ENCODE measurements at regions not wholly inside any gene's neighbourhood (a gene's known extent, or its start where the extent isn't known, plus 50 kb on each side); places are given as distances from the start of the nearest gene placed in this dataset.

DNA sequence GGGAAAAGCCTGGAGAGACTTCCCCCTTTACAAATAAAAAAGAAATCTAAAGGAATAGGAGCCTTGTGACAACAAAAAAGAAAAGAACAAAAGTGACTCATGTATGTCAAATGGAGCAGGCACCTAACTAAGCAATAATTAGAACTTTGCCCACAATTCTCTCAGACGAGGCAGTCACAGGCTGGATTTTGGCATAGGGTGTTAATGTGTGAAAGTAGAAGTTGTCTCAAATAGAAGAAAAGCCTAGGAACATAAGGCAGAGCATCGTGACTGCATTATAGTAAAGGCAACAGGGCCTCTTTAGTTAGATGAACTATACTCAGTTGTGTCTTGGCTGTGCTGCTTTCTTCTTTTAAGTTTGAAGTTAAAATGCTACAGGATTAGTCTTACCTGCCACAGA lies 219.9 kb upstream of the TMEM161B start:
- Mint-ChIP-seq H3K9me3 (no peaks in the 10 kb centered on the region), H3K27me3 (ENCODE audit: low read depth, poor library complexity) (no peaks in the 10 kb centered on the region), H3K36me3 (ENCODE audit: low read depth) (no peaks in the 10 kb centered on the region), H3K4me1 (peaks cover 5% of the 10 kb centered on the region), H3K4me3 (no peak overlapping the region), H3K27ac (no peak overlapping the region)
- TF ChIP-seq, protein P1, sequence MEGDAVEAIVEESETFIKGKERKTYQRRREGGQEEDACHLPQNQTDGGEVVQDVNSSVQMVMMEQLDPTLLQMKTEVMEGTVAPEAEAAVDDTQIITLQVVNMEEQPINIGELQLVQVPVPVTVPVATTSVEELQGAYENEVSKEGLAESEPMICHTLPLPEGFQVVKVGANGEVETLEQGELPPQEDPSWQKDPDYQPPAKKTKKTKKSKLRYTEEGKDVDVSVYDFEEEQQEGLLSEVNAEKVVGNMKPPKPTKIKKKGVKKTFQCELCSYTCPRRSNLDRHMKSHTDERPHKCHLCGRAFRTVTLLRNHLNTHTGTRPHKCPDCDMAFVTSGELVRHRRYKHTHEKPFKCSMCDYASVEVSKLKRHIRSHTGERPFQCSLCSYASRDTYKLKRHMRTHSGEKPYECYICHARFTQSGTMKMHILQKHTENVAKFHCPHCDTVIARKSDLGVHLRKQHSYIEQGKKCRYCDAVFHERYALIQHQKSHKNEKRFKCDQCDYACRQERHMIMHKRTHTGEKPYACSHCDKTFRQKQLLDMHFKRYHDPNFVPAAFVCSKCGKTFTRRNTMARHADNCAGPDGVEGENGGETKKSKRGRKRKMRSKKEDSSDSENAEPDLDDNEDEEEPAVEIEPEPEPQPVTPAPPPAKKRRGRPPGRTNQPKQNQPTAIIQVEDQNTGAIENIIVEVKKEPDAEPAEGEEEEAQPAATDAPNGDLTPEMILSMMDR (IDR thresholded peaks at IDR 0.05), result no peak
- DNase-seq, result no peak

DNA sequence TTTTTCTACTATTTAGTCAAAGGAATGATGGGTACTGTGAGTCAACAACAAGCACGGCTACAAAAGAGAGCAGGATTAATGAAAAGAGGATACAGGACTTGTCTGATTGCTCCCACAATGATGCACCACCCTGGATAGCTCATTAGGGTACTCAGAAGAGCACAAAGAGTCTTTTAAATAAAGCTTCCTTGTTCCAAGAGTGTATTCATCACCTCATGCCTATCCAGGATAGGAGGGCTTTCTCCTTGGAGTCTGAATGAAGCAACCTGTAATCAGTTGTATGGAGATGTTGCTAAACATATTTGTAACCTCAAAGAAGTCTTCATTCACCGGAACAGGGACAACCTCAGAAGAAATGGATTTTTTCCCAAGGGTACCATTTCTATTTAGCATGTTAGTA lies 219.5 kb upstream of the TMEM161B start:
- no peak for DNase-seq
- Mint-ChIP-seq H3K27ac (no peak overlapping the region), H3K4me3 (no peak overlapping the region), H3K27me3 (ENCODE audit: low read depth, poor library complexity) (no peaks in the 10 kb centered on the region), H3K9me3 (no peaks in the 10 kb centered on the region), H3K4me1 (peaks cover 5% of the 10 kb centered on the region), H3K36me3 (ENCODE audit: low read depth) (no peaks in the 10 kb centered on the region)
- TF ChIP-seq, protein P1 (IDR thresholded peaks at IDR 0.05), result no peak

DNA sequence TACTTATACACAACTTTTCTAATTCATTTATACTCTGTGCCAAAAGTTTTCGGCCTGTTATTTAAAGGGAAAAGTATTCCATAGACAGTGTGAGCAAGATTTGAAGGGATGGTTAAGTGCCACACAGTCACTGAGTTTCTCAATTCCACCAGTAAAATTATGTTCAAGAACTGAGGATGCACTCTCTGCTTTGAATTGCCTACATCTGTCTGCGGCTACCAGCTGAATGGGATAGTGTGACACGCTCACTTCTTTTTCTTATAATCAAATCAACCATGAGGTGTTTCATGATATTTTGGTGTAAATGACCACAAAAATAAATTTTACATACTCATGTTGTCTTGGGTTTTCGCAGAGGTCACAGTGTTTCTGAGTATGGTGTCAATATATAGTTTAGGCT lies 218.4 kb upstream of the TMEM161B start:
- no peaks in the 10 kb centered on the region for H3K9me3 Mint-ChIP-seq
- TF ChIP-seq, protein P1 (IDR thresholded peaks at IDR 0.05), result no peak
- no peak for DNase-seq
- H3K4me3 Mint-ChIP-seq, result no peak overlapping the region
- peaks cover 5% of the 10 kb centered on the region for H3K4me1 Mint-ChIP-seq
- H3K27me3 Mint-ChIP-seq (ENCODE audit: low read depth, poor library complexity), result no peaks in the 10 kb centered on the region
- no peaks in the 10 kb centered on the region for H3K36me3 Mint-ChIP-seq (ENCODE audit: low read depth)
- no peak overlapping the region for H3K27ac Mint-ChIP-seq

DNA sequence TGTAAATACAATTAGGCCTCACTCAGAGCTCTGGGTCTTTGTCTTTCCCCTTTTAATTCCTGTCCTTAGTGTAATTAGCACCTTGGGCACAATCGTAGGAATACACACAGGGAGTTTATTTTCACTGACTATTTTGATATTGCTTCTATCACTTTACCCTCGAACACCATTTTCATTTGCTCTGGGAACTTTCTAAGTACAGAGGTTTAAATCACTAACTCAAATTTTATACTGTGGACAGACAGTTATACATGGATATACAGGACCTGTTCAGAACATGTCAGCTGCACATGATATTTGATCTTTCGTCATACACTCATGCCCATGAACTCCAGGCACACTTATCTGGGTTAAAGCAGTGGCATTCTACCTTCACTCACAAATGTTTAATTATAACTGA lies 217.8 kb upstream of the TMEM161B start:
- no peaks in the 10 kb centered on the region for H3K36me3 Mint-ChIP-seq (ENCODE audit: low read depth)
- H3K27me3 Mint-ChIP-seq (ENCODE audit: low read depth, poor library complexity), result no peaks in the 10 kb centered on the region
- TF ChIP-seq, protein P1 (IDR thresholded peaks at IDR 0.05), result no peak
- DNase-seq, result no peak
- H3K9me3 Mint-ChIP-seq, result no peaks in the 10 kb centered on the region
- H3K27ac Mint-ChIP-seq, result no peak overlapping the region
- peaks cover 5% of the 10 kb centered on the region for H3K4me1 Mint-ChIP-seq
- H3K4me3 Mint-ChIP-seq, result no peak overlapping the region

DNA sequence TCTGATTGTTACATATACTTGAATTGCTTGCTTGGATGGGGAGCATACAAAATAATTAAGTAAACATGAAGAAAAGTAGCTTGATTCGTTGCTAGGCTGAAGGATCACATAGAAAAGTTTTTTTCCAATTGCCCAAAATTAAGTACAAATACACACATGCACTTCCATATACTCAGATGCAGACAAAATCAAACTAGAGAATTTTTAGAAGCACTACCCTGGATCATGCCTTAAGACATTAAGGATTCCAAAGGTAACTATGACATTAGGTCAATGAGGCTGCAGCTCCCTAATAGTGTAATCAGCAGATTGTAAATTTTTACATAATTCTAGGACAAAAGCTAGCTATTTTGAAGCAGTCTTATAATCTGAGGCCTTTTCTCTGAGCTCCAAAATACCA lies 216.9 kb upstream of the TMEM161B start:
- Mint-ChIP-seq H3K4me1 (peaks cover under 1% of the 10 kb centered on the region), H3K27me3 (ENCODE audit: low read depth, poor library complexity) (no peaks in the 10 kb centered on the region)

More for the DNA sequence above, 216.9 kb upstream of the TMEM161B start:
- no peaks in the 10 kb centered on the region for H3K36me3 Mint-ChIP-seq (ENCODE audit: low read depth)
- H3K9me3 Mint-ChIP-seq, result no peaks in the 10 kb centered on the region
- no peak for DNase-seq
- no peak overlapping the region for H3K4me3 Mint-ChIP-seq
- TF ChIP-seq, protein P1 (IDR thresholded peaks at IDR 0.05), result no peak
- H3K27ac Mint-ChIP-seq, result no peak overlapping the region

All from nephron progenitor cell (in vitro differentiated cells).